ENCODE measurements at regions not wholly inside any gene's neighbourhood (a gene's known extent, or its start where the extent isn't known, plus 50 kb on each side); places are given as distances from the start of the nearest gene placed in this dataset.

GRCh38 chr6:3911130-3911529, 62.0 kb downstream of the FAM50B start:
- ATAC-seq (no peak), DNase-seq (ENCODE audit: low spot score) (no peak)
- ChIA-PET CTCF (interaction anchor here (1.6 to 4.8 kb wide), 2 partner anchors 62 to 67 kb away, joined by 5 to 31 read pairs; partner anchors contain the start of gene FAM50B), POLR2A (no interaction called here)
- Mint-ChIP-seq H3K36me3 (peaks cover 5% of the 10 kb centered on the region), H3K9me3 (peaks cover 14% of the 10 kb centered on the region), H3K4me1 (peaks cover 38% of the 10 kb centered on the region), H3K27ac (no peak overlapping the region), H3K27me3 (ENCODE audit: low read depth) (peaks cover 20% of the 10 kb centered on the region), H3K4me3 (no peak overlapping the region)
- no peak for TF ChIP-seq ZNF416 (CRISPR knock-in tag; IDR thresholded peaks at IDR 0.05)
- no peak for TF ChIP-seq ZNF671 (CRISPR knock-in tag; IDR thresholded peaks at IDR 0.05)
- TF ChIP-seq, protein P1, sequence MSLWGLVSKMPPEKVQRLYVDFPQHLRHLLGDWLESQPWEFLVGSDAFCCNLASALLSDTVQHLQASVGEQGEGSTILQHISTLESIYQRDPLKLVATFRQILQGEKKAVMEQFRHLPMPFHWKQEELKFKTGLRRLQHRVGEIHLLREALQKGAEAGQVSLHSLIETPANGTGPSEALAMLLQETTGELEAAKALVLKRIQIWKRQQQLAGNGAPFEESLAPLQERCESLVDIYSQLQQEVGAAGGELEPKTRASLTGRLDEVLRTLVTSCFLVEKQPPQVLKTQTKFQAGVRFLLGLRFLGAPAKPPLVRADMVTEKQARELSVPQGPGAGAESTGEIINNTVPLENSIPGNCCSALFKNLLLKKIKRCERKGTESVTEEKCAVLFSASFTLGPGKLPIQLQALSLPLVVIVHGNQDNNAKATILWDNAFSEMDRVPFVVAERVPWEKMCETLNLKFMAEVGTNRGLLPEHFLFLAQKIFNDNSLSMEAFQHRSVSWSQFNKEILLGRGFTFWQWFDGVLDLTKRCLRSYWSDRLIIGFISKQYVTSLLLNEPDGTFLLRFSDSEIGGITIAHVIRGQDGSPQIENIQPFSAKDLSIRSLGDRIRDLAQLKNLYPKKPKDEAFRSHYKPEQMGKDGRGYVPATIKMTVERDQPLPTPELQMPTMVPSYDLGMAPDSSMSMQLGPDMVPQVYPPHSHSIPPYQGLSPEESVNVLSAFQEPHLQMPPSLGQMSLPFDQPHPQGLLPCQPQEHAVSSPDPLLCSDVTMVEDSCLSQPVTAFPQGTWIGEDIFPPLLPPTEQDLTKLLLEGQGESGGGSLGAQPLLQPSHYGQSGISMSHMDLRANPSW (CRISPR knock-in tag; conservative IDR thresholded peaks at IDR 0.05; ENCODE audit: low read depth): no peak
- no peak for TF ChIP-seq TCF7 (CRISPR knock-in tag; IDR thresholded peaks at IDR 0.05; ENCODE audit: low read depth)
- TF ChIP-seq, protein P2, sequence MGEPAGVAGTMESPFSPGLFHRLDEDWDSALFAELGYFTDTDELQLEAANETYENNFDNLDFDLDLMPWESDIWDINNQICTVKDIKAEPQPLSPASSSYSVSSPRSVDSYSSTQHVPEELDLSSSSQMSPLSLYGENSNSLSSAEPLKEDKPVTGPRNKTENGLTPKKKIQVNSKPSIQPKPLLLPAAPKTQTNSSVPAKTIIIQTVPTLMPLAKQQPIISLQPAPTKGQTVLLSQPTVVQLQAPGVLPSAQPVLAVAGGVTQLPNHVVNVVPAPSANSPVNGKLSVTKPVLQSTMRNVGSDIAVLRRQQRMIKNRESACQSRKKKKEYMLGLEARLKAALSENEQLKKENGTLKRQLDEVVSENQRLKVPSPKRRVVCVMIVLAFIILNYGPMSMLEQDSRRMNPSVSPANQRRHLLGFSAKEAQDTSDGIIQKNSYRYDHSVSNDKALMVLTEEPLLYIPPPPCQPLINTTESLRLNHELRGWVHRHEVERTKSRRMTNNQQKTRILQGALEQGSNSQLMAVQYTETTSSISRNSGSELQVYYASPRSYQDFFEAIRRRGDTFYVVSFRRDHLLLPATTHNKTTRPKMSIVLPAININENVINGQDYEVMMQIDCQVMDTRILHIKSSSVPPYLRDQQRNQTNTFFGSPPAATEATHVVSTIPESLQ (CRISPR knock-in tag; IDR thresholded peaks at IDR 0.05): no peak
- no peak for TF ChIP-seq CDX4 (CRISPR knock-in tag; IDR thresholded peaks at IDR 0.05; ENCODE audit: borderline replicate concordance)
- no peak for TF ChIP-seq RORB (CRISPR knock-in tag; IDR thresholded peaks at IDR 0.05)
- TF ChIP-seq SMAD4 (CRISPR knock-in tag; IDR thresholded peaks at IDR 0.05): no peak
- TF ChIP-seq, protein P3, sequence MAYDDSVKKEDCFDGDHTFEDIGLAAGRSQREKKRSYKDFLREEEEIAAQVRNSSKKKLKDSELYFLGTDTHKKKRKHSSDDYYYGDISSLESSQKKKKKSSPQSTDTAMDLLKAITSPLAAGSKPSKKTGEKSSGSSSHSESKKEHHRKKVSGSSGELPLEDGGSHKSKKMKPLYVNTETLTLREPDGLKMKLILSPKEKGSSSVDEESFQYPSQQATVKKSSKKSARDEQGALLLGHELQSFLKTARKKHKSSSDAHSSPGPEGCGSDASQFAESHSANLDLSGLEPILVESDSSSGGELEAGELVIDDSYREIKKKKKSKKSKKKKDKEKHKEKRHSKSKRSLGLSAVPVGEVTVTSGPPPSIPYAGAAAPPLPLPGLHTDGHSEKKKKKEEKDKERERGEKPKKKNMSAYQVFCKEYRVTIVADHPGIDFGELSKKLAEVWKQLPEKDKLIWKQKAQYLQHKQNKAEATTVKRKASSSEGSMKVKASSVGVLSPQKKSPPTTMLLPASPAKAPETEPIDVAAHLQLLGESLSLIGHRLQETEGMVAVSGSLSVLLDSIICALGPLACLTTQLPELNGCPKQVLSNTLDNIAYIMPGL (CRISPR knock-in tag; IDR thresholded peaks at IDR 0.05): no peak
- no peak for TF ChIP-seq SP1 (CRISPR knock-in tag; conservative IDR thresholded peaks at IDR 0.05)
- TF ChIP-seq CBFB (CRISPR knock-in tag; IDR thresholded peaks at IDR 0.05; ENCODE audit: low read depth): no peak
- TF ChIP-seq, protein P4, sequence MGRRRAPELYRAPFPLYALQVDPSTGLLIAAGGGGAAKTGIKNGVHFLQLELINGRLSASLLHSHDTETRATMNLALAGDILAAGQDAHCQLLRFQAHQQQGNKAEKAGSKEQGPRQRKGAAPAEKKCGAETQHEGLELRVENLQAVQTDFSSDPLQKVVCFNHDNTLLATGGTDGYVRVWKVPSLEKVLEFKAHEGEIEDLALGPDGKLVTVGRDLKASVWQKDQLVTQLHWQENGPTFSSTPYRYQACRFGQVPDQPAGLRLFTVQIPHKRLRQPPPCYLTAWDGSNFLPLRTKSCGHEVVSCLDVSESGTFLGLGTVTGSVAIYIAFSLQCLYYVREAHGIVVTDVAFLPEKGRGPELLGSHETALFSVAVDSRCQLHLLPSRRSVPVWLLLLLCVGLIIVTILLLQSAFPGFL (CRISPR knock-in tag; IDR thresholded peaks at IDR 0.05; ENCODE audit: borderline replicate concordance): no peak
- TF ChIP-seq JUN (CRISPR knock-in tag; IDR thresholded peaks at IDR 0.05): no peak
- TF ChIP-seq FOXK1 (CRISPR knock-in tag; IDR thresholded peaks at IDR 0.05): no peak
- no peak for TF ChIP-seq E2F4 (CRISPR knock-in tag; IDR thresholded peaks at IDR 0.05; ENCODE audit: borderline replicate concordance, low read depth)

Measured in WTC11 (cell line).